ENCODE measurements at regions not wholly inside any gene's neighbourhood (a gene's known extent, or its start where the extent isn't known, plus 50 kb on each side); places are given as distances from the start of the nearest gene placed in this dataset.

GRCh38 chr7:81433206-81433605, 336.6 kb downstream of the HGF start:
- peaks cover 11% of the 10 kb centered on the region for H3K4me1 ChIP-seq (ENCODE audit: control insufficient read depth, extremely low read depth, insufficient read depth, low read length)
- H3K4me3 ChIP-seq (ENCODE audit: control insufficient read depth in 2 of 3, extremely low read depth in 1 of 3, insufficient read depth in 2 of 3, low read depth in 1 of 3, low read length in 3 of 3) = no peak overlapping the region
- H3K9me3 ChIP-seq (ENCODE audit: control insufficient read depth, low read depth, low read length) = no peaks in the 10 kb centered on the region
- no peaks in the 10 kb centered on the region for H3K9me1 ChIP-seq (ENCODE audit: control insufficient read depth, extremely low read depth, insufficient read depth, low read length)
- H3K79me2 ChIP-seq (ENCODE audit: control insufficient read depth, insufficient read depth, low read length) = no peaks in the 10 kb centered on the region
- FAIRE-seq (no peak), DNase-seq (ENCODE audit: low read depth, low spot score) (no peak)
- dilution Hi-C loops (cut with MboI; ENCODE audit: extremely low pct_ligation_motif_present, low sequenced_read_pairs) = no loop called here
- H3K27ac ChIP-seq (ENCODE audit: control insufficient read depth, insufficient read depth, low read length) = peak overlapping the region; percentile 24
- peak overlapping the region; percentile 61 for H2AFZ ChIP-seq (ENCODE audit: control insufficient read depth, low read length)
- H3K9ac ChIP-seq (ENCODE audit: control insufficient read depth, extremely low read depth, insufficient read depth, low read length) = no peak overlapping the region
- TF ChIP-seq, protein P1, sequence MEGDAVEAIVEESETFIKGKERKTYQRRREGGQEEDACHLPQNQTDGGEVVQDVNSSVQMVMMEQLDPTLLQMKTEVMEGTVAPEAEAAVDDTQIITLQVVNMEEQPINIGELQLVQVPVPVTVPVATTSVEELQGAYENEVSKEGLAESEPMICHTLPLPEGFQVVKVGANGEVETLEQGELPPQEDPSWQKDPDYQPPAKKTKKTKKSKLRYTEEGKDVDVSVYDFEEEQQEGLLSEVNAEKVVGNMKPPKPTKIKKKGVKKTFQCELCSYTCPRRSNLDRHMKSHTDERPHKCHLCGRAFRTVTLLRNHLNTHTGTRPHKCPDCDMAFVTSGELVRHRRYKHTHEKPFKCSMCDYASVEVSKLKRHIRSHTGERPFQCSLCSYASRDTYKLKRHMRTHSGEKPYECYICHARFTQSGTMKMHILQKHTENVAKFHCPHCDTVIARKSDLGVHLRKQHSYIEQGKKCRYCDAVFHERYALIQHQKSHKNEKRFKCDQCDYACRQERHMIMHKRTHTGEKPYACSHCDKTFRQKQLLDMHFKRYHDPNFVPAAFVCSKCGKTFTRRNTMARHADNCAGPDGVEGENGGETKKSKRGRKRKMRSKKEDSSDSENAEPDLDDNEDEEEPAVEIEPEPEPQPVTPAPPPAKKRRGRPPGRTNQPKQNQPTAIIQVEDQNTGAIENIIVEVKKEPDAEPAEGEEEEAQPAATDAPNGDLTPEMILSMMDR (optimal IDR thresholded peaks at IDR 0.05 in 1 of 3, IDR thresholded peaks at IDR 0.05 in 1 of 3, conservative IDR thresholded peaks at IDR 0.05 in 1 of 3; ENCODE audit: extremely low read depth in 1 of 3, insufficient read depth in 2 of 3, low read length in 3 of 3) = no peak
- TF ChIP-seq EZH2 (IDR thresholded peaks at IDR 0.05; ENCODE audit: low read length) = no peak
- no peaks in the 10 kb centered on the region for H4K20me1 ChIP-seq (ENCODE audit: control insufficient read depth, extremely low read depth, insufficient read depth, low read length)
- no peaks in the 10 kb centered on the region for H3K36me3 ChIP-seq (ENCODE audit: control insufficient read depth in 2 of 2, extremely low read depth in 1 of 2, insufficient read depth in 2 of 2, low read length in 2 of 2)
- H3K27me3 ChIP-seq (ENCODE audit: control insufficient read depth, extremely low read depth, insufficient read depth, low read length) = no peaks in the 10 kb centered on the region
- H3K4me2 ChIP-seq (ENCODE audit: control insufficient read depth, extremely low read depth, insufficient read depth, low read depth, low read length) = peak overlapping the region; percentile 3

GRCh38 chr7:81430761-81431160, 339.1 kb downstream of the HGF start:
- H3K27me3 ChIP-seq (ENCODE audit: control insufficient read depth, extremely low read depth, insufficient read depth, low read length) = no peaks in the 10 kb centered on the region
- DNase-seq (ENCODE audit: low read depth, low spot score) (no peak), FAIRE-seq (no peak)
- dilution Hi-C loops (cut with MboI; ENCODE audit: extremely low pct_ligation_motif_present, low sequenced_read_pairs) = no loop called here
- no peak overlapping the region for H3K4me3 ChIP-seq (ENCODE audit: control insufficient read depth in 2 of 3, extremely low read depth in 1 of 3, insufficient read depth in 2 of 3, low read depth in 1 of 3, low read length in 3 of 3)
- H4K20me1 ChIP-seq (ENCODE audit: control insufficient read depth, extremely low read depth, insufficient read depth, low read length) = no peaks in the 10 kb centered on the region
- TF ChIP-seq, protein P1 (optimal IDR thresholded peaks at IDR 0.05 in 1 of 3, IDR thresholded peaks at IDR 0.05 in 1 of 3, conservative IDR thresholded peaks at IDR 0.05 in 1 of 3; ENCODE audit: extremely low read depth in 1 of 3, insufficient read depth in 2 of 3, low read length in 3 of 3) = no peak
- TF ChIP-seq EZH2 (IDR thresholded peaks at IDR 0.05; ENCODE audit: low read length) = no peak
- H3K27ac ChIP-seq (ENCODE audit: control insufficient read depth, insufficient read depth, low read length) = no peak overlapping the region
- H3K36me3 ChIP-seq (ENCODE audit: control insufficient read depth in 2 of 2, extremely low read depth in 1 of 2, insufficient read depth in 2 of 2, low read length in 2 of 2) = no peaks in the 10 kb centered on the region
- H3K79me2 ChIP-seq (ENCODE audit: control insufficient read depth, insufficient read depth, low read length) = no peaks in the 10 kb centered on the region
- no peaks in the 10 kb centered on the region for H3K9me3 ChIP-seq (ENCODE audit: control insufficient read depth, low read depth, low read length)
- H3K9ac ChIP-seq (ENCODE audit: control insufficient read depth, extremely low read depth, insufficient read depth, low read length) = no peak overlapping the region
- no peak overlapping the region for H2AFZ ChIP-seq (ENCODE audit: control insufficient read depth, low read length)
- H3K9me1 ChIP-seq (ENCODE audit: control insufficient read depth, extremely low read depth, insufficient read depth, low read length) = no peaks in the 10 kb centered on the region
- no peak overlapping the region for H3K4me2 ChIP-seq (ENCODE audit: control insufficient read depth, extremely low read depth, insufficient read depth, low read depth, low read length)
- H3K4me1 ChIP-seq (ENCODE audit: control insufficient read depth, extremely low read depth, insufficient read depth, low read length) = peaks cover 11% of the 10 kb centered on the region
